ENCODE measurements at regions not wholly inside any gene's neighbourhood (a gene's known extent, or its start where the extent isn't known, plus 50 kb on each side); places are given as distances from the start of the nearest gene placed in this dataset.

- no peaks in the 10 kb centered on the region for H3K9me3 Mint-ChIP-seq
- no peak overlapping the region for H3K4me3 Mint-ChIP-seq
- peaks cover 16% of the 10 kb centered on the region for H3K27me3 Mint-ChIP-seq (ENCODE audit: low read depth)
- peaks cover 4% of the 10 kb centered on the region for H3K4me1 Mint-ChIP-seq (ENCODE audit: low read depth)
- H3K36me3 Mint-ChIP-seq (ENCODE audit: low read depth) = no peaks in the 10 kb centered on the region
- H3K27ac Mint-ChIP-seq = no peak overlapping the region
Observed at GRCh38 chr1:5364591-5364990, 627.6 kb downstream of the NPHP4 start.

GRCh38 chr1:5354681-5355080, 637.5 kb downstream of the NPHP4 start:
- no peak overlapping the region for H3K4me3 Mint-ChIP-seq
- no peak overlapping the region for H3K27ac Mint-ChIP-seq
- H3K4me1 Mint-ChIP-seq (ENCODE audit: low read depth) = peaks cover 5% of the 10 kb centered on the region
- H3K9me3 Mint-ChIP-seq = peaks cover 14% of the 10 kb centered on the region
- H3K36me3 Mint-ChIP-seq (ENCODE audit: low read depth) = peaks cover 9% of the 10 kb centered on the region
- peaks cover 11% of the 10 kb centered on the region for H3K27me3 Mint-ChIP-seq (ENCODE audit: low read depth)

- Mint-ChIP-seq H3K9me3 (peaks cover 15% of the 10 kb centered on the region), H3K4me1 (ENCODE audit: low read depth) (peaks cover 2% of the 10 kb centered on the region), H3K36me3 (ENCODE audit: low read depth) (peaks cover 3% of the 10 kb centered on the region), H3K27me3 (ENCODE audit: low read depth) (peaks cover 15% of the 10 kb centered on the region), H3K4me3 (no peak overlapping the region), H3K27ac (no peak overlapping the region)
Observed at GRCh38 chr1:5351366-5351765, 640.9 kb downstream of the NPHP4 start.

GRCh38 chr1:5349526-5349925, 642.7 kb downstream of the NPHP4 start:
- Mint-ChIP-seq H3K36me3 (ENCODE audit: low read depth) (no peaks in the 10 kb centered on the region), H3K4me3 (no peak overlapping the region), H3K4me1 (ENCODE audit: low read depth) (peaks cover 2% of the 10 kb centered on the region), H3K27me3 (ENCODE audit: low read depth) (peaks cover 11% of the 10 kb centered on the region), H3K27ac (no peak overlapping the region), H3K9me3 (peaks cover 11% of the 10 kb centered on the region)

GRCh38 chr1:5348732-5349465, 643.3 kb downstream of the NPHP4 start:
- H3K4me1 Mint-ChIP-seq (ENCODE audit: low read depth) = peaks cover 2% of the 10 kb centered on the region
- H3K27me3 Mint-ChIP-seq (ENCODE audit: low read depth) = peaks cover 10% of the 10 kb centered on the region
- H3K4me3 Mint-ChIP-seq = no peak overlapping the region
- peaks cover 11% of the 10 kb centered on the region for H3K9me3 Mint-ChIP-seq
- H3K27ac Mint-ChIP-seq = no peak overlapping the region
- H3K36me3 Mint-ChIP-seq (ENCODE audit: low read depth) = no peaks in the 10 kb centered on the region

GRCh38 chr1:5347726-5348125, 644.5 kb downstream of the NPHP4 start:
- H3K9me3 Mint-ChIP-seq = peaks cover 11% of the 10 kb centered on the region
- H3K4me3 Mint-ChIP-seq = no peak overlapping the region
- H3K36me3 Mint-ChIP-seq (ENCODE audit: low read depth) = no peaks in the 10 kb centered on the region
- peaks cover 2% of the 10 kb centered on the region for H3K4me1 Mint-ChIP-seq (ENCODE audit: low read depth)
- H3K27ac Mint-ChIP-seq = no peak overlapping the region
- peaks cover 4% of the 10 kb centered on the region for H3K27me3 Mint-ChIP-seq (ENCODE audit: low read depth)

GRCh38 chr1:5345556-5345955, 646.7 kb downstream of the NPHP4 start:
- Mint-ChIP-seq H3K4me3 (no peak overlapping the region), H3K27ac (no peak overlapping the region), H3K9me3 (peaks cover 11% of the 10 kb centered on the region), H3K36me3 (ENCODE audit: low read depth) (no peaks in the 10 kb centered on the region), H3K4me1 (ENCODE audit: low read depth) (peaks cover 4% of the 10 kb centered on the region), H3K27me3 (ENCODE audit: low read depth) (peaks cover 10% of the 10 kb centered on the region)

GRCh38 chr1:5343256-5344020, 648.8 kb downstream of the NPHP4 start:
- Mint-ChIP-seq H3K27me3 (ENCODE audit: low read depth) (peaks cover 10% of the 10 kb centered on the region), H3K4me1 (ENCODE audit: low read depth) (peaks cover 2% of the 10 kb centered on the region), H3K36me3 (ENCODE audit: low read depth) (no peaks in the 10 kb centered on the region), H3K27ac (no peak overlapping the region), H3K9me3 (peaks cover 3% of the 10 kb centered on the region), H3K4me3 (no peak overlapping the region)

- H3K9me3 Mint-ChIP-seq = peaks cover 3% of the 10 kb centered on the region
- H3K27ac Mint-ChIP-seq = no peak overlapping the region
- peaks cover 3% of the 10 kb centered on the region for H3K4me1 Mint-ChIP-seq (ENCODE audit: low read depth)
- no peak overlapping the region for H3K4me3 Mint-ChIP-seq
- H3K27me3 Mint-ChIP-seq (ENCODE audit: low read depth) = peaks cover 14% of the 10 kb centered on the region
- no peaks in the 10 kb centered on the region for H3K36me3 Mint-ChIP-seq (ENCODE audit: low read depth)
Observed at GRCh38 chr1:5342830-5343229, 649.4 kb downstream of the NPHP4 start.

GRCh38 chr1:5342172-5342571, 650.1 kb downstream of the NPHP4 start:
- Mint-ChIP-seq H3K9me3 (peaks cover 3% of the 10 kb centered on the region), H3K4me3 (no peak overlapping the region), H3K27me3 (ENCODE audit: low read depth) (peaks cover 14% of the 10 kb centered on the region), H3K36me3 (ENCODE audit: low read depth) (no peaks in the 10 kb centered on the region), H3K27ac (no peak overlapping the region), H3K4me1 (ENCODE audit: low read depth) (peaks cover 6% of the 10 kb centered on the region)

- H3K27me3 Mint-ChIP-seq (ENCODE audit: low read depth) = peaks cover 10% of the 10 kb centered on the region
- H3K4me1 Mint-ChIP-seq (ENCODE audit: low read depth) = peaks cover 6% of the 10 kb centered on the region
- no peak overlapping the region for H3K4me3 Mint-ChIP-seq
- no peak overlapping the region for H3K27ac Mint-ChIP-seq
- H3K9me3 Mint-ChIP-seq = no peaks in the 10 kb centered on the region
- H3K36me3 Mint-ChIP-seq (ENCODE audit: low read depth) = no peaks in the 10 kb centered on the region
Observed at GRCh38 chr1:5341471-5341870, 650.8 kb downstream of the NPHP4 start.

GRCh38 chr1:5340560-5341130, 651.6 kb downstream of the NPHP4 start:
- Mint-ChIP-seq H3K9me3 (no peaks in the 10 kb centered on the region), H3K36me3 (ENCODE audit: low read depth) (no peaks in the 10 kb centered on the region), H3K27ac (no peak overlapping the region), H3K27me3 (ENCODE audit: low read depth) (peaks cover 10% of the 10 kb centered on the region), H3K4me1 (ENCODE audit: low read depth) (peaks cover 6% of the 10 kb centered on the region), H3K4me3 (no peak overlapping the region)

- no peak overlapping the region for H3K27ac Mint-ChIP-seq
- H3K27me3 Mint-ChIP-seq (ENCODE audit: low read depth) = peaks cover 10% of the 10 kb centered on the region
- peaks cover 6% of the 10 kb centered on the region for H3K4me1 Mint-ChIP-seq (ENCODE audit: low read depth)
Observed at GRCh38 chr1:5338466-5338865, 653.8 kb downstream of the NPHP4 start.

GRCh38 chr1:5333291-5333690, 658.9 kb downstream of the NPHP4 start:
- Mint-ChIP-seq H3K27ac (no peak overlapping the region), H3K27me3 (ENCODE audit: low read depth) (peaks cover 2% of the 10 kb centered on the region), H3K4me3 (no peak overlapping the region), H3K4me1 (ENCODE audit: low read depth) (peaks cover 19% of the 10 kb centered on the region), H3K36me3 (ENCODE audit: low read depth) (no peaks in the 10 kb centered on the region), H3K9me3 (peaks cover 3% of the 10 kb centered on the region)

More at GRCh38 chr1:5338466-5338865, 653.8 kb downstream of the NPHP4 start:
- no peaks in the 10 kb centered on the region for H3K9me3 Mint-ChIP-seq
- no peaks in the 10 kb centered on the region for H3K36me3 Mint-ChIP-seq (ENCODE audit: low read depth)
- H3K4me3 Mint-ChIP-seq = no peak overlapping the region

GRCh38 chr1:5331101-5331500, 661.1 kb downstream of the NPHP4 start:
- peaks cover 25% of the 10 kb centered on the region for H3K9me3 Mint-ChIP-seq
- peaks cover 17% of the 10 kb centered on the region for H3K4me1 Mint-ChIP-seq (ENCODE audit: low read depth)
- no peak overlapping the region for H3K27ac Mint-ChIP-seq
- H3K4me3 Mint-ChIP-seq = no peak overlapping the region
- no peaks in the 10 kb centered on the region for H3K27me3 Mint-ChIP-seq (ENCODE audit: low read depth)
- peaks cover 6% of the 10 kb centered on the region for H3K36me3 Mint-ChIP-seq (ENCODE audit: low read depth)

Data from T-helper 1 cell treated with Interleukin-12 subunit alpha and Interleukin-12 subunit beta and Interleukin-4 antibody, amounts not matched to agents 30 μg/mL and 1 μg/mL, for 36 hours (primary cell).